ENCODE measurements at regions not wholly inside any gene's neighbourhood (a gene's known extent, or its start where the extent isn't known, plus 50 kb on each side); places are given as distances from the start of the nearest gene placed in this dataset.

- Histone ChIP-seq H3K27me3 (no peaks in the 10 kb centered on the region), H3K36me3 (no peaks in the 10 kb centered on the region), H3K4me1 (peaks cover 0 to 3% of the 10 kb centered on the region in 2 donors), H3K9me3 (no peaks in the 10 kb centered on the region), H3K4me3 (no peak overlapping the region), H3K27ac (peak overlapping the region in 1 of 4 donors; percentile 19)
- intact Hi-C loops (cut with DNase I; ENCODE audit: low total_unique reads) = no loop called here
- ATAC-seq (peak in 1 of 2 donors; percentile 62), DNase-seq (no peak)
- TF ChIP-seq, protein P1, sequence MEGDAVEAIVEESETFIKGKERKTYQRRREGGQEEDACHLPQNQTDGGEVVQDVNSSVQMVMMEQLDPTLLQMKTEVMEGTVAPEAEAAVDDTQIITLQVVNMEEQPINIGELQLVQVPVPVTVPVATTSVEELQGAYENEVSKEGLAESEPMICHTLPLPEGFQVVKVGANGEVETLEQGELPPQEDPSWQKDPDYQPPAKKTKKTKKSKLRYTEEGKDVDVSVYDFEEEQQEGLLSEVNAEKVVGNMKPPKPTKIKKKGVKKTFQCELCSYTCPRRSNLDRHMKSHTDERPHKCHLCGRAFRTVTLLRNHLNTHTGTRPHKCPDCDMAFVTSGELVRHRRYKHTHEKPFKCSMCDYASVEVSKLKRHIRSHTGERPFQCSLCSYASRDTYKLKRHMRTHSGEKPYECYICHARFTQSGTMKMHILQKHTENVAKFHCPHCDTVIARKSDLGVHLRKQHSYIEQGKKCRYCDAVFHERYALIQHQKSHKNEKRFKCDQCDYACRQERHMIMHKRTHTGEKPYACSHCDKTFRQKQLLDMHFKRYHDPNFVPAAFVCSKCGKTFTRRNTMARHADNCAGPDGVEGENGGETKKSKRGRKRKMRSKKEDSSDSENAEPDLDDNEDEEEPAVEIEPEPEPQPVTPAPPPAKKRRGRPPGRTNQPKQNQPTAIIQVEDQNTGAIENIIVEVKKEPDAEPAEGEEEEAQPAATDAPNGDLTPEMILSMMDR (IDR thresholded peaks at IDR 0.05 in 4 of 5, conservative IDR thresholded peaks at IDR 0.05 in 1 of 5) = no peak
- no peak for TF ChIP-seq POLR2A (IDR thresholded peaks at IDR 0.05)
- in situ Hi-C loops (cut with MboI; ENCODE audit: low sequenced_read_pairs in 4 of 4) = no loop called here
These were observed 102.0 kb upstream of the STEAP1B start for GRCh38 chr7:22601812-22602565.

DNA sequence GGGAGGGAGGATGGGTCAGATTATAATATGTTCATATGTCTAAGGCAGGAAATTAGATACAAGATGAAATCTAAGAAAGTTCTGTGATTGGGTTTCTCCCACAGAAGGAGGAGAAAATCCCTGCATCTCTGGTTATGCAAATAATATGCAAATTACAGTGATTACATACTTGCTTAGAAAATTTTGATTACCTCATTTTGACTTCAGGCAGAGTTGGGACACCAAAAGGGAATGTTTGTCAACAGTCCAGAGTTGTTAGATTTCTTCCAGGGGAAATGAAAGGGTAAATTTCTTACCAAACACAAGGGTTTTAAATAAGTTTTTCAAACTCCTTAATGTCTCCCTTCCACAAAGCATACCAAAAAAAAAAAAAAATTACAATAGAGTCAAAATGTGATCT lies 101.4 kb upstream of the STEAP1B start:
- in situ Hi-C loops (cut with MboI; ENCODE audit: low sequenced_read_pairs in 4 of 4) = no loop called here
- intact Hi-C loops (cut with DNase I; ENCODE audit: low total_unique reads) = no loop called here
- no peak overlapping the region for H3K27ac ChIP-seq

DNA sequence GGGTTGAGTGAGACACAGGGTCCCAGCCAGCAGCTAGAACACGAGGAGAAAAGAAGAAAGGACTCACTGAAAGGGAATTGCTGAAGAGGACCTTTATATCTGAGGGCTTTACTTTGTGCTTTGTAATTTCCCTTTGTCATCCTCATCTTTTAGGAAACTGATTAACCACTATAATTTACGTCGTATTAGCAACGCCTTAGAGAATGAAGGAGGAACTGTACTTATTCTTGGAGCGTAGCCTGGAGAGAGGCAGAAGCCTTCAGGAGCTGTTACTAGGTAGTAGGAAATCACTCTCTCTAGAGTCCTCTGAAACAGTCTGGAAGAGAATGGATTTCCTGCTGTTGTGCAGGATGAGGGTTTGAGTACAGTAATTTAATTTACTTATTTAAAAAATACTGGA lies 101.0 kb upstream of the STEAP1B start:
- Histone ChIP-seq H3K27me3 (no peaks in the 10 kb centered on the region), H3K4me1 (peaks cover 0 to 3% of the 10 kb centered on the region in 2 donors), H3K27ac (peak overlapping the region in 1 of 4 donors; percentile 4), H3K4me3 (no peak overlapping the region), H3K36me3 (no peaks in the 10 kb centered on the region), H3K9me3 (no peaks in the 10 kb centered on the region)
- TF ChIP-seq, protein P1 (IDR thresholded peaks at IDR 0.05 in 4 of 5, conservative IDR thresholded peaks at IDR 0.05 in 1 of 5) = no peak
- no peak for TF ChIP-seq POLR2A (IDR thresholded peaks at IDR 0.05)
- ATAC-seq (no peak), DNase-seq (no peak)
- intact Hi-C loops (cut with DNase I; ENCODE audit: low total_unique reads) (no loop called here), in situ Hi-C loops (cut with MboI; ENCODE audit: low sequenced_read_pairs in 4 of 4) (no loop called here)

More for the DNA sequence above, 101.4 kb upstream of the STEAP1B start:
- H3K27me3 ChIP-seq = no peaks in the 10 kb centered on the region
- DNase-seq (no peak), ATAC-seq (no peak)
- H3K9me3 ChIP-seq = no peaks in the 10 kb centered on the region
- no peak overlapping the region for H3K4me3 ChIP-seq
- H3K36me3 ChIP-seq = no peaks in the 10 kb centered on the region
- peaks cover 0 to 3% of the 10 kb centered on the region in 2 donors for H3K4me1 ChIP-seq
- TF ChIP-seq, protein P1 (IDR thresholded peaks at IDR 0.05 in 4 of 5, conservative IDR thresholded peaks at IDR 0.05 in 1 of 5) = no peak
- TF ChIP-seq POLR2A (IDR thresholded peaks at IDR 0.05) = no peak

- Histone ChIP-seq H3K4me1 (peaks cover 0 to 3% of the 10 kb centered on the region in 2 donors), H3K27ac (no peak overlapping the region), H3K27me3 (no peaks in the 10 kb centered on the region), H3K4me3 (no peak overlapping the region), H3K36me3 (no peaks in the 10 kb centered on the region), H3K9me3 (no peaks in the 10 kb centered on the region)
- in situ Hi-C loops (cut with MboI; ENCODE audit: low sequenced_read_pairs in 4 of 4) (no loop called here), intact Hi-C loops (cut with DNase I; ENCODE audit: low total_unique reads) (no loop called here)
- ATAC-seq (no peak), DNase-seq (no peak)
- TF ChIP-seq, protein P1 (IDR thresholded peaks at IDR 0.05 in 4 of 5, conservative IDR thresholded peaks at IDR 0.05 in 1 of 5) = no peak
- no peak for TF ChIP-seq POLR2A (IDR thresholded peaks at IDR 0.05)
These were observed 98.4 kb upstream of the STEAP1B start for GRCh38 chr7:22598318-22598920.

Data from gastrocnemius medialis (tissue), 4 donors.